Fibroblast of lung (primary cell): ENCODE measurements at regions not wholly inside any gene's neighbourhood (a gene's known extent, or its start where the extent isn't known, plus 50 kb on each side); places are given as distances from the start of the nearest gene placed in this dataset.

Source experiments
- DNase-seq, 2 donors: peaks; one replicate each; pipeline versions ENCODE4 v3.0.0 to v3.0.0-alpha.2; 2010; ENCODE audit warnings: low read depth in 2 of 2
- H2AFZ ChIP-seq: 2 replicates; pipeline ENCODE4 v1.5.1; 2012; ENCODE audit warnings: low read length, control low read depth, inconsistent platforms
- H3K27ac ChIP-seq: 2 replicates; pipeline ENCODE4 v1.5.1; 2011; ENCODE audit warnings: low read length, control low read depth; ENCODE audit not compliant: insufficient read depth
- H3K27me3 ChIP-seq: 2 replicates; pipeline ENCODE4 v1.5.1; 2011; ENCODE audit warnings: mild to moderate bottlenecking, low read length; ENCODE audit not compliant: control insufficient read depth, insufficient read depth
- H3K36me3 ChIP-seq: 2 replicates; pipeline ENCODE4 v1.5.1; 2011; ENCODE audit warnings: low read length; ENCODE audit not compliant: control insufficient read depth, insufficient read depth
- H3K4me1 ChIP-seq: 2 replicates; pipeline ENCODE4 v1.5.1; 2011; ENCODE audit warnings: low read length; ENCODE audit not compliant: control insufficient read depth, insufficient read depth; ENCODE audit errors: extremely low read depth
- H3K4me2 ChIP-seq: 2 replicates; pipeline ENCODE4 v1.5.1; 2011; ENCODE audit warnings: low read length, control low read depth; ENCODE audit not compliant: insufficient read depth; ENCODE audit errors: extremely low read depth
- H3K4me3 ChIP-seq, 4 experiments: fragments of 200-600 bp in 1 of 4; sonication (generic) in 1 of 4; replicated peaks in 1 of 4; 2 replicates each; pipeline ENCODE4 v1.5.1; 2011 to 2016; ENCODE audit warnings: low read length in 4 of 4, low read depth in 3 of 4, mild to moderate bottlenecking in 3 of 4, control low read depth in 2 of 4, inconsistent platforms in 1 of 4, mixed read lengths in 1 of 4; ENCODE audit not compliant: insufficient read depth in 1 of 4; ENCODE audit errors: control extremely low read depth in 1 of 4
- H3K79me2 ChIP-seq: 2 replicates; pipeline ENCODE4 v1.5.1; 2012; ENCODE audit warnings: mild to moderate bottlenecking, low read length, inconsistent platforms; ENCODE audit not compliant: control insufficient read depth, insufficient read depth
- H3K9ac ChIP-seq: 2 replicates; pipeline ENCODE4 v1.5.1; 2011; ENCODE audit warnings: mild to moderate bottlenecking, low read length, control low read depth; ENCODE audit not compliant: insufficient read depth
- H3K9me3 ChIP-seq: 2 replicates; pipeline ENCODE4 v1.5.1; 2012; ENCODE audit warnings: low read depth, low read length; ENCODE audit not compliant: control insufficient read depth, insufficient read depth
- H4K20me1 ChIP-seq: 2 replicates; pipeline ENCODE4 v1.5.1; 2011; ENCODE audit warnings: low read length; ENCODE audit not compliant: control insufficient read depth, insufficient read depth; ENCODE audit errors: extremely low read depth
- EZH2 ChIP-seq: IDR thresholded peaks from 2 replicates; pipeline ENCODE4 v1.5.1; 2012; ENCODE audit warnings: low read length, control low read depth, mild to moderate bottlenecking; ENCODE audit errors: missing control alignments
- TF ChIP-seq, protein P1 (sequence below), 2 donors: IDR thresholded peaks in 1 of 2; conservative IDR thresholded peaks in 1 of 2; 1 replicate in 1 of 2; 2 replicates in 1 of 2; pipeline ENCODE4 v1.5.1; 2011 to 2012; ENCODE audit warnings: low read length in 2 of 2, control low read depth in 1 of 2, inconsistent platforms in 1 of 2, low read depth in 1 of 2, mild to moderate bottlenecking in 1 of 2

DNA sequence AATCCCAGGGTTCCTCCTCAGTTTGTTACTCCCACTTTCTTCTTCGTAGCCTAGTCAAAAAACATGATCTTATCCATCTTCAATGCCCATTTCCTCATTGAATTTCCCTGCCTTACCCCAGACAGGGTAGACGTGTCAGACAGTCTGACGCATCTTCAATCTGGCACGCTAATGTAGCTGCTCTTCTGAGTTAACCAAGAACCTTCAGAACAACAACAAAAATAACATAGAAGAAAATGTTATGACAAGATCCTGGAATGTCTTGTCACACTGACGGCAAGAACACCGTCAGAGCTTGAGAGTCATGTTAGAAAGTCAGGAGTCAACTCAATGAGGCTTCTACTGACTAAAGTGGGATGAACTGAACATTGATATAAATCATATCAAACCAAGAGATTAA is 122.7 kb upstream of the SPDL1 start:
- H3K79me2 ChIP-seq, result no peaks in the 10 kb centered on the region
- H3K9ac ChIP-seq, result no peak overlapping the region
- H4K20me1 ChIP-seq, result no peaks in the 10 kb centered on the region
- no peak overlapping the region for H2AFZ ChIP-seq
- no peak for TF ChIP-seq EZH2
- TF ChIP-seq, protein P1, sequence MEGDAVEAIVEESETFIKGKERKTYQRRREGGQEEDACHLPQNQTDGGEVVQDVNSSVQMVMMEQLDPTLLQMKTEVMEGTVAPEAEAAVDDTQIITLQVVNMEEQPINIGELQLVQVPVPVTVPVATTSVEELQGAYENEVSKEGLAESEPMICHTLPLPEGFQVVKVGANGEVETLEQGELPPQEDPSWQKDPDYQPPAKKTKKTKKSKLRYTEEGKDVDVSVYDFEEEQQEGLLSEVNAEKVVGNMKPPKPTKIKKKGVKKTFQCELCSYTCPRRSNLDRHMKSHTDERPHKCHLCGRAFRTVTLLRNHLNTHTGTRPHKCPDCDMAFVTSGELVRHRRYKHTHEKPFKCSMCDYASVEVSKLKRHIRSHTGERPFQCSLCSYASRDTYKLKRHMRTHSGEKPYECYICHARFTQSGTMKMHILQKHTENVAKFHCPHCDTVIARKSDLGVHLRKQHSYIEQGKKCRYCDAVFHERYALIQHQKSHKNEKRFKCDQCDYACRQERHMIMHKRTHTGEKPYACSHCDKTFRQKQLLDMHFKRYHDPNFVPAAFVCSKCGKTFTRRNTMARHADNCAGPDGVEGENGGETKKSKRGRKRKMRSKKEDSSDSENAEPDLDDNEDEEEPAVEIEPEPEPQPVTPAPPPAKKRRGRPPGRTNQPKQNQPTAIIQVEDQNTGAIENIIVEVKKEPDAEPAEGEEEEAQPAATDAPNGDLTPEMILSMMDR (conservative IDR thresholded peaks at IDR 0.05 in 1 of 2, IDR thresholded peaks at IDR 0.05 in 1 of 2; ENCODE audit: low read depth in 1 of 2, low read length in 2 of 2), result no peak
- no peaks in the 10 kb centered on the region for H3K4me1 ChIP-seq
- no peaks in the 10 kb centered on the region for H3K36me3 ChIP-seq
- DNase-seq, result no peak
- H3K4me3 ChIP-seq, result no peak overlapping the region
- no peak overlapping the region for H3K4me2 ChIP-seq
- no peak overlapping the region for H3K27ac ChIP-seq
- H3K27me3 ChIP-seq, result no peaks in the 10 kb centered on the region
- H3K9me3 ChIP-seq, result no peaks in the 10 kb centered on the region

DNA sequence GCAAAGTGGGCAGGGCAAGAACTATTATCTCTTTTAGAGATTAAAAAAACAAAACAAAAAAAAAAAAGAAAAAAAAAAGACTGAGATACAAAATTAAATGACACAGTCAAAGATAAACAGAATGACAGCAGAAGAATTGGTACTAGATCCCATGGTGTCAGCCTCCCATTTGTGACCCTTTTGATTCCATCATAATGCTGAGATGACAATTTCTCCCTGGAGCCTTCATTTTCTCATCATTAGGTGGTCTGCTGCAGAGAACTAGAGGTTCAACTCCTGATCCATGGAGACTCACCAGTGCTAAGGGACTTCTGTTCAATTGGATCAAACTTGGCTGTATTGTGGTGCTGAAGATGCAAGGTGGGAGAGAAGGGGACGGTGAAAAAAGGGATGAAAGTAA is 123.5 kb upstream of the SPDL1 start:
- Histone ChIP-seq H3K79me2 (no peaks in the 10 kb centered on the region), H3K9me3 (no peaks in the 10 kb centered on the region), H2AFZ (no peak overlapping the region), H3K36me3 (no peaks in the 10 kb centered on the region), H3K9ac (no peak overlapping the region), H4K20me1 (no peaks in the 10 kb centered on the region), H3K4me2 (no peak overlapping the region), H3K27ac (no peak overlapping the region), H3K27me3 (no peaks in the 10 kb centered on the region), H3K4me3 (no peak overlapping the region), H3K4me1 (no peaks in the 10 kb centered on the region)
- TF ChIP-seq, protein P1 (conservative IDR thresholded peaks at IDR 0.05 in 1 of 2, IDR thresholded peaks at IDR 0.05 in 1 of 2; ENCODE audit: low read depth in 1 of 2, low read length in 2 of 2), result no peak
- TF ChIP-seq EZH2, result no peak
- no peak for DNase-seq

DNA sequence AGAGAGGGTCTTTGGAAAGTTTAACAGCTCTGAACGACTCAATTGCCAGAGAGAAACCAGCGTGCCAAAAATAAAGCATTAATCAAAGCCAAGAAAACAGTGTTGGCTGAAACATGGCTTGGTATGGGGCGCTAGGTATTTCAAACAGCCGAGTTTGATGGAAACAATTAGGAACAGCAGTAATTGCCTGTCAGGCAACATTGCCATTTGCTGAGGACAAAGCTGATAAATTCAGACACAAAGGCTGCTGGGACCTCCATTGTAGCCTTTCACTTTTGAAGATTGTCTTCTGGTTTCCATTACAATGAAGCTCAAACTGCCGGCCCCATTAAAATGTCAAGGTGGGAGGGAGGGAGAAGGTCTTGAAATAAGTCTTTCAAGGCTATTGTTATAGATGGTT is 125.4 kb upstream of the SPDL1 start:
- no peak overlapping the region for H2AFZ ChIP-seq
- no peak for DNase-seq
- no peak overlapping the region for H3K4me3 ChIP-seq
- no peaks in the 10 kb centered on the region for H3K36me3 ChIP-seq
- no peaks in the 10 kb centered on the region for H3K9me3 ChIP-seq
- H4K20me1 ChIP-seq, result no peaks in the 10 kb centered on the region
- H3K27me3 ChIP-seq, result no peaks in the 10 kb centered on the region
- no peaks in the 10 kb centered on the region for H3K4me1 ChIP-seq
- H3K79me2 ChIP-seq, result no peaks in the 10 kb centered on the region
- no peak overlapping the region for H3K9ac ChIP-seq
- no peak for TF ChIP-seq EZH2
- TF ChIP-seq, protein P1 (conservative IDR thresholded peaks at IDR 0.05 in 1 of 2, IDR thresholded peaks at IDR 0.05 in 1 of 2; ENCODE audit: low read depth in 1 of 2, low read length in 2 of 2), result no peak
- H3K27ac ChIP-seq, result no peak overlapping the region
- no peak overlapping the region for H3K4me2 ChIP-seq
